Upper lobe of left lung (tissue), 6 donors: ENCODE measurements at regions not wholly inside any gene's neighbourhood (a gene's known extent, or its start where the extent isn't known, plus 50 kb on each side); places are given as distances from the start of the nearest gene placed in this dataset.

ENCODE experiments used
- ATAC-seq, 2 donors: fragments of 200-7000 bp; cut with Tn5 transposase; one replicate each; pipeline ENCODE4 v1.9.1; 2022; ENCODE audit warnings: mild to moderate bottlenecking in 2 of 2, moderate library complexity in 2 of 2; ENCODE audit not compliant: low FRiP score in 2 of 2
- DNase-seq, 2 donors: peaks; one replicate each; pipeline ENCODE4 v3.0.0-alpha.2; 2019 to 2020
- H3K27ac ChIP-seq, 4 donors: fragments of 200-600 bp; sonication (generic); one replicate each; pipeline ENCODE4 v1.5.1; 2016 to 2019
- H3K27me3 ChIP-seq, 4 donors: fragments of 200-600 bp; sonication (generic); one replicate each; pipeline ENCODE4 v1.5.1; 2017 to 2019
- H3K36me3 ChIP-seq, 4 donors: fragments of 200-600 bp; sonication (generic); one replicate each; pipeline ENCODE4 v1.5.1; 2016 to 2019
- H3K4me1 ChIP-seq, 4 donors: fragments of 200-600 bp; sonication (generic); one replicate each; pipeline ENCODE4 v1.5.1; 2018 to 2019
- H3K4me3 ChIP-seq, 4 donors: fragments of 200-600 bp; sonication (generic); one replicate each; pipeline ENCODE4 v1.5.1; 2017 to 2019; ENCODE audit warnings: mild to moderate bottlenecking in 2 of 4, moderate library complexity in 1 of 4
- H3K9me3 ChIP-seq, 4 donors: fragments of 200-600 bp; sonication (generic); one replicate each; pipeline ENCODE4 v1.5.1; 2018 to 2019
- CTCF ChIP-seq, 6 experiments: fragments of 450-650 bp in 4 of 6; fragments of 200-600 bp in 2 of 6; sonication (generic) in 2 of 6; IDR thresholded peaks; one replicate each; pipeline ENCODE4 v1.5.1; 2016 to 2019; ENCODE audit warnings: antibody characterized with exemption in 6 of 6
- EP300 ChIP-seq, 4 donors: sonication (generic); formaldehyde crosslinking; IDR thresholded peaks; one replicate each; pipeline ENCODE4 v1.5.1; 2017; ENCODE audit warnings: antibody characterized with exemption in 4 of 4, control low read depth in 2 of 4
- POLR2A ChIP-seq, 4 donors: fragments of 450-650 bp; IDR thresholded peaks; one replicate each; pipeline ENCODE4 v1.5.1; 2016 to 2017; ENCODE audit warnings: antibody characterized with exemption in 4 of 4, mild to moderate bottlenecking in 2 of 4
- POLR2AphosphoS5 ChIP-seq, 2 donors: sonication (generic); formaldehyde crosslinking; IDR thresholded peaks; one replicate each; pipeline ENCODE4 v1.5.1; 2017; ENCODE audit warnings: antibody characterized with exemption in 2 of 2
- WGBS, 2 donors: methylation state at CpG; one replicate each; pipeline ENCODE4 v1.1.5; 2017 to 2018; 5-methylcytosine and 5-hydroxymethylcytosine counted together
- donor health status: DM: no; HTN: no; CAD: no; lungs with moderate emphysema.
- donor health status: DM: no; HTN: yes; CAD: no; lungs with severe emphysema.

- no peak overlapping the region for H3K4me3 ChIP-seq
- DNase-seq (no peak), ATAC-seq (no peak)
- no peaks in the 10 kb centered on the region for H3K9me3 ChIP-seq
- H3K27me3 ChIP-seq = no peaks in the 10 kb centered on the region
- no peak for TF ChIP-seq POLR2A (IDR thresholded peaks at IDR 0.05)
- TF ChIP-seq CTCF (IDR thresholded peaks at IDR 0.05) = no peak
- TF ChIP-seq EP300 (IDR thresholded peaks at IDR 0.05) = no peak
- no peak for TF ChIP-seq POLR2AphosphoS5 (IDR thresholded peaks at IDR 0.05)
- no peak overlapping the region for H3K27ac ChIP-seq
- no peaks in the 10 kb centered on the region for H3K4me1 ChIP-seq
- WGBS, 2 donors = 66 to 74% methylated on average over 3 of the region's 3 CpGs
- H3K36me3 ChIP-seq = no peaks in the 10 kb centered on the region
Observed at GRCh38 chr18:28771849-28772248, 594.9 kb upstream of the CDH2 start.

GRCh38 chr18:28768791-28769768, 592.1 kb upstream of the CDH2 start:
- H3K9me3 ChIP-seq = no peaks in the 10 kb centered on the region
- no peak overlapping the region for H3K4me3 ChIP-seq
- no peaks in the 10 kb centered on the region for H3K36me3 ChIP-seq
- TF ChIP-seq CTCF (IDR thresholded peaks at IDR 0.05) (no peak), POLR2AphosphoS5 (IDR thresholded peaks at IDR 0.05) (no peak), POLR2A (IDR thresholded peaks at IDR 0.05) (no peak), EP300 (IDR thresholded peaks at IDR 0.05) (no peak)
- 60 to 64% methylated on average over 8 of the region's 8 CpGs for WGBS, 2 donors
- H3K27me3 ChIP-seq = no peaks in the 10 kb centered on the region
- ATAC-seq = no peak
- H3K4me1 ChIP-seq = no peaks in the 10 kb centered on the region
- no peak overlapping the region for H3K27ac ChIP-seq
- DNase-seq = no peak

- WGBS, 2 donors = 82 to 90% methylated on average over 2 of the region's 2 CpGs
- Histone ChIP-seq H3K27me3 (no peaks in the 10 kb centered on the region), H3K9me3 (no peaks in the 10 kb centered on the region), H3K4me3 (no peak overlapping the region), H3K4me1 (no peaks in the 10 kb centered on the region), H3K36me3 (no peaks in the 10 kb centered on the region), H3K27ac (no peak overlapping the region)
- ATAC-seq (no peak), DNase-seq (no peak)
- no peak for TF ChIP-seq EP300 (IDR thresholded peaks at IDR 0.05)
- no peak for TF ChIP-seq POLR2A (IDR thresholded peaks at IDR 0.05)
- no peak for TF ChIP-seq POLR2AphosphoS5 (IDR thresholded peaks at IDR 0.05)
- TF ChIP-seq CTCF (IDR thresholded peaks at IDR 0.05) = no peak
Observed at GRCh38 chr18:28767727-28768211, 590.8 kb upstream of the CDH2 start.

- DNase-seq (no peak), ATAC-seq (no peak)
- Histone ChIP-seq H3K27me3 (no peaks in the 10 kb centered on the region), H3K4me1 (no peaks in the 10 kb centered on the region), H3K27ac (no peak overlapping the region), H3K4me3 (no peak overlapping the region), H3K9me3 (no peaks in the 10 kb centered on the region), H3K36me3 (no peaks in the 10 kb centered on the region)
- TF ChIP-seq EP300 (IDR thresholded peaks at IDR 0.05) = no peak
- no peak for TF ChIP-seq CTCF (IDR thresholded peaks at IDR 0.05)
- TF ChIP-seq POLR2A (IDR thresholded peaks at IDR 0.05) = no peak
- TF ChIP-seq POLR2AphosphoS5 (IDR thresholded peaks at IDR 0.05) = no peak
- WGBS, 2 donors = 100% methylated on average over 1 of the region's 1 CpG
Observed at GRCh38 chr18:28767201-28767600, 590.3 kb upstream of the CDH2 start.
